MM.1S (cell line): ENCODE measurements at regions not wholly inside any gene's neighbourhood (a gene's known extent, or its start where the extent isn't known, plus 50 kb on each side); places are given as distances from the start of the nearest gene placed in this dataset.

Experiments
- DNase-seq: peaks from one replicate; pipeline ENCODE4 v3.0.0-alpha.2; 2015
- H2AFZ ChIP-seq: fragments of 300-600 bp; sonication (generic); 2 replicates; pipeline ENCODE4 v1.6.0; 2016; ENCODE audit warnings: antibody characterized with exemption, low read length
- H3F3A ChIP-seq: fragments of 300-600 bp; sonication (generic); 2 replicates; pipeline ENCODE4 v1.6.1; 2016; ENCODE audit warnings: mild to moderate bottlenecking, antibody characterized with exemption, low read length, moderate library complexity, mixed read lengths; ENCODE audit not compliant: insufficient read depth
- H3K27ac ChIP-seq: fragments of 300-600 bp; sonication (generic); 2 replicates; pipeline ENCODE4 v1.5.1; 2016; ENCODE audit warnings: mild to moderate bottlenecking, low read length
- H3K27me3 ChIP-seq: fragments of 300-600 bp; sonication (generic); replicated peaks from 2 replicates; pipeline ENCODE4 v1.6.0; 2016; ENCODE audit warnings: low read length; ENCODE audit not compliant: insufficient read depth
- H3K36me3 ChIP-seq: fragments of 300-600 bp; sonication (generic); replicated peaks from 2 replicates; pipeline ENCODE4 v1.6.1; 2016; ENCODE audit warnings: mild to moderate bottlenecking, low read length, mixed read lengths; ENCODE audit not compliant: insufficient read depth
- H3K4me1 ChIP-seq: fragments of 300-600 bp; sonication (generic); 2 replicates; pipeline ENCODE4 v1.6.1; 2016; ENCODE audit warnings: low read length, mixed read lengths
- H3K4me2 ChIP-seq: fragments of 300-600 bp; sonication (generic); 2 replicates; pipeline ENCODE4 v1.6.0; 2016; ENCODE audit warnings: low read depth, low read length
- H3K4me3 ChIP-seq: fragments of 300-600 bp; sonication (generic); 2 replicates; pipeline ENCODE4 v1.5.1; 2016; ENCODE audit warnings: low read length, mixed read lengths
- H3K79me2 ChIP-seq: fragments of 300-600 bp; sonication (generic); 2 replicates; pipeline ENCODE4 v1.6.1; 2016; ENCODE audit warnings: mixed run types, low read length, mixed read lengths
- H3K9ac ChIP-seq: fragments of 300-600 bp; sonication (generic); 2 replicates; pipeline ENCODE4 v1.6.1; 2016; ENCODE audit warnings: low read length, mixed read lengths
- H3K9me2 ChIP-seq: fragments of 300-600 bp; sonication (generic); replicated peaks from 2 replicates; pipeline ENCODE4 v1.6.1; 2016; ENCODE audit warnings: mild to moderate bottlenecking, low read length, mixed read lengths; ENCODE audit not compliant: insufficient read depth
- H3K9me3 ChIP-seq: fragments of 300-600 bp; sonication (generic); replicated peaks from 2 replicates; pipeline ENCODE4 v1.6.1; 2016; ENCODE audit warnings: mild to moderate bottlenecking, low read length, mixed read lengths; ENCODE audit not compliant: insufficient read depth
- H4K20me1 ChIP-seq: fragments of 300-600 bp; sonication (generic); 2 replicates; pipeline ENCODE4 v1.6.1; 2016; ENCODE audit warnings: mild to moderate bottlenecking, low read length, moderate library complexity, mixed read lengths; ENCODE audit not compliant: insufficient read depth
- EZH2 ChIP-seq: fragments of 300-600 bp; sonication (generic); optimal IDR thresholded peaks from 2 replicates; pipeline ENCODE3; 2017; ENCODE audit warnings: low read depth, mild to moderate bottlenecking, antibody characterized with exemption, low read length, mixed read lengths
- EZH2phosphoT487 ChIP-seq: fragments of 300-600 bp; sonication (generic); IDR thresholded peaks from 2 replicates; pipeline ENCODE4 v1.6.1; 2018; ENCODE audit warnings: antibody characterized with exemption, low read length
- TF ChIP-seq, protein P1 (sequence below): fragments of 300-600 bp; sonication (generic); IDR thresholded peaks from 2 replicates; pipeline ENCODE4 v1.5.1; 2016; ENCODE audit warnings: antibody characterized with exemption, low read length, mixed read lengths

DNA sequence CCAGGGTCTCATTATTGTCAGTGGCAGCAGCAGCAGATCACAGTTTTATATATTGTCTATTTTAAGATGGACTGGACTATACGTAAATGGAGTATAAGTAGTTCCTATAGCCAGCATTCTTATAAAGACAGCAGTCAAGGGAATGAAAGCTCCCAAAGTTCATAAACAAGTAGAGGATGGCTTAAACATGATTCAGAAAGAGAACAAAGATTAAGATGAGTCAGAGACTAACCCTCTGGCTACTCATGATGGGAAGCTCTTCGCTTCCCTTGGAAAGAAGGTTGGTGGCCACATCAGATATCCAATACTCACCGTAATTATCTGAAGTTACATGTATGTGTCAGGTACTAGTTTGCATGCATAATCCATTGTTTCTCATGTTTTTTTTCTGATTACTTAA, 277.0 kb downstream of the INHBA start:
- no peak overlapping the region for H3K9ac ChIP-seq
- H3F3A ChIP-seq, result no peaks in the 10 kb centered on the region
- no peaks in the 10 kb centered on the region for H4K20me1 ChIP-seq
- no peaks in the 10 kb centered on the region for H3K9me2 ChIP-seq
- no peaks in the 10 kb centered on the region for H3K36me3 ChIP-seq
- H3K4me3 ChIP-seq, result no peak overlapping the region
- no peaks in the 10 kb centered on the region for H3K27me3 ChIP-seq
- no peaks in the 10 kb centered on the region for H3K9me3 ChIP-seq
- no peak overlapping the region for H2AFZ ChIP-seq
- no peak overlapping the region for H3K27ac ChIP-seq
- DNase-seq, result no peak
- H3K4me1 ChIP-seq, result no peaks in the 10 kb centered on the region
- TF ChIP-seq, protein P1, sequence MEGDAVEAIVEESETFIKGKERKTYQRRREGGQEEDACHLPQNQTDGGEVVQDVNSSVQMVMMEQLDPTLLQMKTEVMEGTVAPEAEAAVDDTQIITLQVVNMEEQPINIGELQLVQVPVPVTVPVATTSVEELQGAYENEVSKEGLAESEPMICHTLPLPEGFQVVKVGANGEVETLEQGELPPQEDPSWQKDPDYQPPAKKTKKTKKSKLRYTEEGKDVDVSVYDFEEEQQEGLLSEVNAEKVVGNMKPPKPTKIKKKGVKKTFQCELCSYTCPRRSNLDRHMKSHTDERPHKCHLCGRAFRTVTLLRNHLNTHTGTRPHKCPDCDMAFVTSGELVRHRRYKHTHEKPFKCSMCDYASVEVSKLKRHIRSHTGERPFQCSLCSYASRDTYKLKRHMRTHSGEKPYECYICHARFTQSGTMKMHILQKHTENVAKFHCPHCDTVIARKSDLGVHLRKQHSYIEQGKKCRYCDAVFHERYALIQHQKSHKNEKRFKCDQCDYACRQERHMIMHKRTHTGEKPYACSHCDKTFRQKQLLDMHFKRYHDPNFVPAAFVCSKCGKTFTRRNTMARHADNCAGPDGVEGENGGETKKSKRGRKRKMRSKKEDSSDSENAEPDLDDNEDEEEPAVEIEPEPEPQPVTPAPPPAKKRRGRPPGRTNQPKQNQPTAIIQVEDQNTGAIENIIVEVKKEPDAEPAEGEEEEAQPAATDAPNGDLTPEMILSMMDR, result no peak
- H3K4me2 ChIP-seq, result no peak overlapping the region
- H3K79me2 ChIP-seq, result no peaks in the 10 kb centered on the region

DNA sequence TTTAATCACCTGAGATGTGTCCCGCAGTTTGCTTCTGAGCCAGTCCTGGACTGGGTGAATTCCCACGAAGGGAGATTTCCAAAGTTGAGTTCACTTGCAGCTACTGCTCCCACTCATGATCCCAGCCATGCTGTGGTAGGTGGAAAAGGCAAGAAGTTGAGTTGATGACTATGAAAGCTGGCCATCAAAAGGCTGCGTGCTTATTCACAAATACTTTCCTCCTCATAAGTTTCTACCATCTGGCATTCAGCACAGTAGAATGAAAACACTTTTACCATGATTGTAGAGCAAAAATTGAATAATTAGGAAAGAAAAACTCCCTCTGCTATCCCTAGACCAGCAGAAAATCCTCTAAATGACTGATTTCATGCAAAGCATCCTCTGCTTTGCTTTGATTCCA, 281.8 kb downstream of the INHBA start:
- H2AFZ ChIP-seq, result no peak overlapping the region
- TF ChIP-seq EZH2phosphoT487, result no peak
- no peak for TF ChIP-seq EZH2
- TF ChIP-seq, protein P1, result no peak

DNA sequence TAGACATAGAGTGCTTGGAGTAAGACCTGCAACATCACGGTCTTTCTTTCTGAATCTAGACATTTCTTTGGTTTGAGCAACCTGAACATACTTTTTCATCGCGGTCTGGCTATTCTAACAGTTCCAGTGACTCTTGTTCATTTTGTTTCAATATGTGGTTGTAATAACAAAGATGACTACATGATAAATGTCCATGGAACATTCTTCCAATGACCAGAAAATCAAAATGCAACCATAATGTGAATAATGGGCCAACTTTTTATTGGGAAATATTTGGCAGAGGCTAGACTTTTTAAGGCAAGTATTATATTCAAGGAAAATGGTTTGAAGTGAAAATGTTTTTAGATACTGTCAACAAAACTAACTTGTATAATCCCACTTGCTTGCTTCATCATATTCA, 282.5 kb downstream of the INHBA start:
- no peak overlapping the region for H3K9ac ChIP-seq
- H2AFZ ChIP-seq, result no peak overlapping the region
- H3K27me3 ChIP-seq, result no peaks in the 10 kb centered on the region
- H3F3A ChIP-seq, result no peaks in the 10 kb centered on the region
- no peak overlapping the region for H3K4me2 ChIP-seq
- H3K36me3 ChIP-seq, result no peaks in the 10 kb centered on the region
- DNase-seq, result no peak
- H3K79me2 ChIP-seq, result no peaks in the 10 kb centered on the region
- no peak overlapping the region for H3K4me3 ChIP-seq
- H4K20me1 ChIP-seq, result no peaks in the 10 kb centered on the region
- TF ChIP-seq EZH2 (no peak), EZH2phosphoT487 (no peak)
- TF ChIP-seq, protein P1, result no peak
- H3K27ac ChIP-seq, result no peak overlapping the region
- H3K4me1 ChIP-seq, result no peaks in the 10 kb centered on the region
- H3K9me2 ChIP-seq, result no peaks in the 10 kb centered on the region
- no peaks in the 10 kb centered on the region for H3K9me3 ChIP-seq

More for the DNA sequence above, 281.8 kb downstream of the INHBA start:
- Histone ChIP-seq H3K36me3 (no peaks in the 10 kb centered on the region), H3K4me3 (no peak overlapping the region), H3K79me2 (no peaks in the 10 kb centered on the region), H3K27me3 (no peaks in the 10 kb centered on the region), H3F3A (no peaks in the 10 kb centered on the region), H3K9ac (no peak overlapping the region), H3K9me2 (no peaks in the 10 kb centered on the region), H3K4me2 (no peak overlapping the region), H3K4me1 (no peaks in the 10 kb centered on the region), H4K20me1 (no peaks in the 10 kb centered on the region), H3K27ac (no peak overlapping the region), H3K9me3 (no peaks in the 10 kb centered on the region)
- no peak for DNase-seq

DNA sequence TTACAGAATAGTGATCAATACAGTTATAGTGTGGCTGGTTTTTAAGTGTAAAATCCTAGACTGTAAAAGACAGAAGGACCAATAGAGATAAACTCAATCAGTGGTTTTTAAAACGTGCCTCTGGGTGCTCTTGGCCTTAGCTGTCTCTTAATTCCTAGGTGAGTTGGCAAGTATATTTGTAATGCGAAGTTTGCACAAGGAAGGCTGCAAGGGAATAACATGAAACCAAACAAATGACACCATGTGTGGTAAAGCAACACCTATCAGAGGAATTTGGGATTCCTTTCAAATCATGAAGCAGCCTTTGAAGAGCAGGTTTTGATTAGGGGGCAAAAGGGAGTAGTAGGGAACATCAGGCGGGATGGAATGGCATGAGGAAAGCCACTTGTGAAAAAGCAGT, 284.6 kb downstream of the INHBA start:
- Histone ChIP-seq H3K36me3 (no peaks in the 10 kb centered on the region), H4K20me1 (no peaks in the 10 kb centered on the region), H3F3A (no peaks in the 10 kb centered on the region), H3K79me2 (no peaks in the 10 kb centered on the region), H3K9me3 (no peaks in the 10 kb centered on the region), H3K9me2 (no peaks in the 10 kb centered on the region), H3K4me2 (no peak overlapping the region), H3K9ac (no peak overlapping the region), H3K4me1 (no peaks in the 10 kb centered on the region), H3K27me3 (no peaks in the 10 kb centered on the region), H3K27ac (no peak overlapping the region), H3K4me3 (no peak overlapping the region), H2AFZ (no peak overlapping the region)
- TF ChIP-seq EZH2phosphoT487 (no peak), EZH2 (no peak)
- TF ChIP-seq, protein P1, result no peak
- DNase-seq, result no peak
